ENCODE measurements at regions not wholly inside any gene's neighbourhood (a gene's known extent, or its start where the extent isn't known, plus 50 kb on each side); places are given as distances from the start of the nearest gene placed in this dataset.

DNA sequence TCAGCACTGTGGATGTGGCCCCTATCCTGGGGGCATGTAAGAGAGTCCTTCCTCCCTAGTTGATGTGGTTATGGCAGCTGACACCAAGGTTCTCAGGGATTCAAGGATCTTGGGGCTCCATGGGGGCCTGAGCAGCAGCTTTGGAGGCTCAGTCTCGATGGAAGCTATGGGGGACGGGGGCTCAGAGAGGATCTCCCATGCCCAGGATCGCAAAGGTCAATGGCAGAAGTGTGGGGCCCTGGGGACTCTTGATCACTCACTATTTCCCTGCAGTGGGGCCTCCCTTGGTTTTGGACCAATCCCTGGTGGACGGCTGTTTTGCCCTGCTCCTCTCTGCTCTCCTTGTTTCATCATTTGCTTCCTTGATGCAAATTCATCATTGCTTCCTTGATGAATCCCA lies 885.9 kb downstream of the CDH8 start:
- TF ChIP-seq, protein P1, sequence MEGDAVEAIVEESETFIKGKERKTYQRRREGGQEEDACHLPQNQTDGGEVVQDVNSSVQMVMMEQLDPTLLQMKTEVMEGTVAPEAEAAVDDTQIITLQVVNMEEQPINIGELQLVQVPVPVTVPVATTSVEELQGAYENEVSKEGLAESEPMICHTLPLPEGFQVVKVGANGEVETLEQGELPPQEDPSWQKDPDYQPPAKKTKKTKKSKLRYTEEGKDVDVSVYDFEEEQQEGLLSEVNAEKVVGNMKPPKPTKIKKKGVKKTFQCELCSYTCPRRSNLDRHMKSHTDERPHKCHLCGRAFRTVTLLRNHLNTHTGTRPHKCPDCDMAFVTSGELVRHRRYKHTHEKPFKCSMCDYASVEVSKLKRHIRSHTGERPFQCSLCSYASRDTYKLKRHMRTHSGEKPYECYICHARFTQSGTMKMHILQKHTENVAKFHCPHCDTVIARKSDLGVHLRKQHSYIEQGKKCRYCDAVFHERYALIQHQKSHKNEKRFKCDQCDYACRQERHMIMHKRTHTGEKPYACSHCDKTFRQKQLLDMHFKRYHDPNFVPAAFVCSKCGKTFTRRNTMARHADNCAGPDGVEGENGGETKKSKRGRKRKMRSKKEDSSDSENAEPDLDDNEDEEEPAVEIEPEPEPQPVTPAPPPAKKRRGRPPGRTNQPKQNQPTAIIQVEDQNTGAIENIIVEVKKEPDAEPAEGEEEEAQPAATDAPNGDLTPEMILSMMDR (conservative IDR thresholded peaks at IDR 0.05): no peak
- no peak for TF ChIP-seq ZFX (IDR thresholded peaks at IDR 0.05)
